ENCODE measurements at regions not wholly inside any gene's neighbourhood (a gene's known extent, or its start where the extent isn't known, plus 50 kb on each side); places are given as distances from the start of the nearest gene placed in this dataset.

- TF ChIP-seq ZNF561 (CRISPR knock-in tag; conservative IDR thresholded peaks at IDR 0.05) = no peak
- TF ChIP-seq, protein P1, sequence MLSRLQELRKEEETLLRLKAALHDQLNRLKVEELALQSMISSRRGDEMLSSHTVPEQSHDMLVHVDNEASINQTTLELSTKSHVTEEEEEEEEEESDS (CRISPR knock-in tag; IDR thresholded peaks at IDR 0.05) = no peak
- no peak for TF ChIP-seq ZNF655 (CRISPR knock-in tag; IDR thresholded peaks at IDR 0.05)
- no peak for TF ChIP-seq YY1 (IDR thresholded peaks at IDR 0.05; ENCODE audit: borderline replicate concordance in 1 of 3, control insufficient read depth in 1 of 3, extremely low read depth in 1 of 3, insufficient read depth in 3 of 3, insufficient read length in 1 of 3, insufficient replicate concordance in 2 of 3, low read depth in 1 of 3, low read length in 2 of 3)
- no peak for TF ChIP-seq ZFP1 (CRISPR knock-in tag; IDR thresholded peaks at IDR 0.05)
- no peak for TF ChIP-seq BACH1 (tag; IDR thresholded peaks at IDR 0.05)
- TF ChIP-seq, protein P2, sequence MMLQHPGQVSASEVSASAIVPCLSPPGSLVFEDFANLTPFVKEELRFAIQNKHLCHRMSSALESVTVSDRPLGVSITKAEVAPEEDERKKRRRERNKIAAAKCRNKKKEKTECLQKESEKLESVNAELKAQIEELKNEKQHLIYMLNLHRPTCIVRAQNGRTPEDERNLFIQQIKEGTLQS (IDR thresholded peaks at IDR 0.05) = peak; percentile 92
- TF ChIP-seq, protein P2 (CRISPR knock-in tag; conservative IDR thresholded peaks at IDR 0.05) = no peak
- TF ChIP-seq ARID3A (IDR thresholded peaks at IDR 0.05; ENCODE audit: borderline replicate concordance, low read depth, low read length) = no peak
- no peak for TF ChIP-seq MAFF (IDR thresholded peaks at IDR 0.05; ENCODE audit: low read length)
- no peak for TF ChIP-seq BRD9 (IDR thresholded peaks at IDR 0.05; ENCODE audit: low read depth, partially characterized antibody)
- no peak for TF ChIP-seq ZNF551 (CRISPR knock-in tag; IDR thresholded peaks at IDR 0.05)
- TF ChIP-seq CAMTA2 (CRISPR knock-in tag; conservative IDR thresholded peaks at IDR 0.05) = no peak
- TF ChIP-seq BRCA1 (IDR thresholded peaks at IDR 0.05) = no peak
- TF ChIP-seq BRCA1 (CRISPR knock-in tag; IDR thresholded peaks at IDR 0.05) = no peak
- TF ChIP-seq HOMEZ (CRISPR knock-in tag; IDR thresholded peaks at IDR 0.05) = no peak
- peak; percentile 51; the same call in 1 of the 2 replicates for TF ChIP-seq IRF9 (tag; IDR thresholded peaks at IDR 0.05)
- no peak for TF ChIP-seq TAL1 (IDR thresholded peaks at IDR 0.05)
- peak; percentile 97 for TF ChIP-seq L3MBTL2 (IDR thresholded peaks at IDR 0.05)
- no peak for TF ChIP-seq ZNF699 (CRISPR knock-in tag; IDR thresholded peaks at IDR 0.05; ENCODE audit: insufficient replicate concordance)
Measured at GRCh38 chr12:124227951-124228711, 66.8 kb upstream of the RFLNA start (continued).
